Heart left ventricle (tissue), 16 donors: ENCODE measurements at regions not wholly inside any gene's neighbourhood (a gene's known extent, or its start where the extent isn't known, plus 50 kb on each side); places are given as distances from the start of the nearest gene placed in this dataset.

Experiments
- ATAC-seq, 4 donors: fragments of 200-7000 bp; cut with Tn5 transposase; one replicate each; pipeline ENCODE4 v1.9.1; 2020 to 2022; ENCODE audit warnings: moderate library complexity in 4 of 4, mild to moderate bottlenecking in 3 of 4, moderate number of reproducible peaks in 1 of 4
- DNase-seq, 5 donors: peaks; one replicate each; pipeline ENCODE4 v3.0.0-alpha.2; 2020
- H3K27ac ChIP-seq, 12 donors: fragments of 200-600 bp; sonication (generic) in 4 of 12; one replicate each; pipeline versions ENCODE4 v1.5.0 to v1.8.0; 2016 to 2022; ENCODE audit warnings: mild to moderate bottlenecking in 2 of 12
- H3K27me3 ChIP-seq, 9 donors: fragments of 200-600 bp; sonication (generic) in 2 of 9; one replicate each; pipeline versions ENCODE4 v1.5.1 to v1.8.0; 2016 to 2022; ENCODE audit warnings: mild to moderate bottlenecking in 3 of 9
- H3K36me3 ChIP-seq, 9 donors: fragments of 200-600 bp; sonication (generic) in 2 of 9; one replicate each; pipeline versions ENCODE4 v1.5.0 to v1.8.0; 2018 to 2022; ENCODE audit warnings: mild to moderate bottlenecking in 2 of 9
- H3K4me1 ChIP-seq, 12 donors: fragments of 200-600 bp; sonication (generic) in 4 of 12; one replicate each; pipeline versions ENCODE4 v1.5.0 to v1.8.0; 2016 to 2022; ENCODE audit warnings: mild to moderate bottlenecking in 3 of 12
- H3K4me3 ChIP-seq, 12 donors: fragments of 200-600 bp; sonication (generic) in 4 of 12; one replicate each; pipeline versions ENCODE4 v1.5.0 to v1.8.0; 2017 to 2022; ENCODE audit warnings: mild to moderate bottlenecking in 9 of 12, moderate library complexity in 4 of 12
- H3K9me3 ChIP-seq, 12 donors: fragments of 200-600 bp; sonication (generic) in 4 of 12; one replicate each; pipeline versions ENCODE4 v1.5.0 to v1.8.0; 2016 to 2022; ENCODE audit warnings: mild to moderate bottlenecking in 1 of 12
- CTCF ChIP-seq, 12 donors: fragments of 200-600 bp; sonication (generic) in 4 of 12; IDR thresholded peaks; one replicate each; pipeline versions ENCODE4 v1.5.0 to v1.8.0; 2018 to 2022; ENCODE audit warnings: antibody characterized with exemption in 12 of 12, mild to moderate bottlenecking in 5 of 12
- POLR2A ChIP-seq, 2 donors: fragments of 450-650 bp; IDR thresholded peaks; one replicate each; pipeline ENCODE4 v1.6.1; 2017; ENCODE audit warnings: antibody characterized with exemption in 2 of 2, mild to moderate bottlenecking in 2 of 2, moderate library complexity in 2 of 2
- WGBS, 4 donors: extraction: QIAGEN DNeasy Blood & Tissue Kit in 2 of 4; methylation state at CpG; one replicate each; pipeline versions ENCODE4 v1.1.5 to v1.1.7; 2013 to 2018; 5-methylcytosine and 5-hydroxymethylcytosine counted together
- intact Hi-C, 10 donors: fragments of 100-400 bp; cut with DNase I; formaldehyde crosslinking; loops; one replicate each; pipeline versions ENCODE4 v1.11.1 to v1.14.2; 2022
- donor health status: ischemic (EF 13 %, LVEDD 7.1; RV severe dilation, severe dysfunction).
- donor health status: healthy with polysubstance abuse.
- donor health status: DM: no; HTN: yes; CAD: no.
- donor health status: DM: no; HTN: no; CAD: no.
- donor health status: ischemic (EF 25% LVEDD 6.9; RV normal size, moderate dysfunction).
- donor health status: ischemic (EF 25% LVEDD 5.7; RV mildly dilated, moderate dysfunction).
- donor health status: healthy.
- donor health status: DM: yes; HTN: yes; CAD: no.
- donor health status: ischemic (EF 35%, LVEDD 5.7; RV mildly dilated, moderate dysfunction).
- donor health status: nonischemic (EF 11% LVEDD 7.7; RV severe dilation, severe dysfunction).
- donor health status: DM: yes; HTN: yes; CAD: no.
- donor health status: PGD.
- donor health status: ischemic (EF 29% LVEDD 5.4; RV normal size, mild dysfunction).
- donor health status: nonischemic (EF 23%, LVEDD 6.1; RV moderate dilation, normal function).

- no peaks in the 10 kb centered on the region for H3K27me3 ChIP-seq
- intact Hi-C loops, result loop anchor here in 1 of 10 donors (5.0 kb wide), 1 partner anchor 112 kb away; no protein-coding TSS in a partner anchor
- H3K4me3 ChIP-seq, result no peak overlapping the region
Measured at GRCh38 chr1:221804303-221804702, 62.4 kb upstream of the DUSP10 start.

GRCh38 chr1:221801773-221802516 lies 60.1 kb upstream of the DUSP10 start:
- Histone ChIP-seq H3K4me1 (no peaks in the 10 kb centered on the region), H3K27me3 (no peaks in the 10 kb centered on the region), H3K4me3 (no peak overlapping the region), H3K27ac (no peak overlapping the region), H3K36me3 (no peaks in the 10 kb centered on the region), H3K9me3 (peaks cover 0 to 10% (median 0%) of the 10 kb centered on the region in 12 donors)
- DNase-seq (no peak), ATAC-seq (no peak)
- intact Hi-C loops, result loop anchor here in 1 of 10 donors (5.0 kb wide), 1 partner anchor 110 kb away; no protein-coding TSS in a partner anchor
- 37 to 54% (median 43%) methylated on average over 1 of the region's 1 CpG for WGBS, 4 donors
- no peak for TF ChIP-seq CTCF (IDR thresholded peaks at IDR 0.05)
- TF ChIP-seq POLR2A (IDR thresholded peaks at IDR 0.05), result no peak

More at GRCh38 chr1:221804303-221804702, 62.4 kb upstream of the DUSP10 start:
- Histone ChIP-seq H3K4me1 (peaks cover 0 to 3% (median 0%) of the 10 kb centered on the region in 12 donors), H3K9me3 (peaks cover 0 to 10% (median 0%) of the 10 kb centered on the region in 12 donors), H3K27ac (no peak overlapping the region), H3K36me3 (no peaks in the 10 kb centered on the region)
- no peak for TF ChIP-seq POLR2A (IDR thresholded peaks at IDR 0.05)
- no peak for ATAC-seq
- no peak for DNase-seq
- WGBS, 4 donors, result 47 to 83% (median 69%) methylated on average over 3 of the region's 3 CpGs

GRCh38 chr1:221801251-221801661 lies 59.4 kb upstream of the DUSP10 start:
- intact Hi-C loops, result loop anchor here in 1 of 10 donors (5.0 kb wide), 1 partner anchor 109 kb away; no protein-coding TSS in a partner anchor
- Histone ChIP-seq H3K27me3 (no peaks in the 10 kb centered on the region), H3K4me3 (no peak overlapping the region), H3K4me1 (no peaks in the 10 kb centered on the region), H3K9me3 (peaks cover 0 to 10% (median 0%) of the 10 kb centered on the region in 12 donors), H3K36me3 (no peaks in the 10 kb centered on the region), H3K27ac (no peak overlapping the region)
- 92 to 98% (median 97%) methylated on average over 3 of the region's 3 CpGs for WGBS, 4 donors
- no peak for DNase-seq
- ATAC-seq, result no peak
- TF ChIP-seq POLR2A (IDR thresholded peaks at IDR 0.05) (no peak), CTCF (IDR thresholded peaks at IDR 0.05) (no peak)

GRCh38 chr1:221800831-221801230 lies 58.9 kb upstream of the DUSP10 start:
- H3K4me1 ChIP-seq, result no peaks in the 10 kb centered on the region
- intact Hi-C loops, result loop anchor here in 1 of 10 donors (5.0 kb wide), 1 partner anchor 109 kb away; no protein-coding TSS in a partner anchor
- WGBS, 4 donors, result 53 to 85% (median 71%) methylated on average over 3 of the region's 3 CpGs
- H3K4me3 ChIP-seq, result no peak overlapping the region
- ATAC-seq, result no peak
- no peaks in the 10 kb centered on the region for H3K36me3 ChIP-seq
- H3K27ac ChIP-seq, result no peak overlapping the region
- TF ChIP-seq POLR2A (IDR thresholded peaks at IDR 0.05), result no peak
- no peak for DNase-seq
- peaks cover 0 to 10% (median 0%) of the 10 kb centered on the region in 12 donors for H3K9me3 ChIP-seq
- no peaks in the 10 kb centered on the region for H3K27me3 ChIP-seq

- intact Hi-C loops, result no loop called here
- Histone ChIP-seq H3K9me3 (peaks cover 0 to 11% (median 0%) of the 10 kb centered on the region in 12 donors), H3K36me3 (no peaks in the 10 kb centered on the region), H3K27ac (no peak overlapping the region), H3K27me3 (no peaks in the 10 kb centered on the region), H3K4me1 (no peaks in the 10 kb centered on the region), H3K4me3 (no peak overlapping the region)
- ATAC-seq, result no peak
- TF ChIP-seq POLR2A (IDR thresholded peaks at IDR 0.05) (no peak), CTCF (IDR thresholded peaks at IDR 0.05) (no peak)
- DNase-seq, result no peak
Measured at GRCh38 chr1:221797506-221797905, 55.6 kb upstream of the DUSP10 start.
